ENCODE measurements at regions not wholly inside any gene's neighbourhood (a gene's known extent, or its start where the extent isn't known, plus 50 kb on each side); places are given as distances from the start of the nearest gene placed in this dataset.

DNA sequence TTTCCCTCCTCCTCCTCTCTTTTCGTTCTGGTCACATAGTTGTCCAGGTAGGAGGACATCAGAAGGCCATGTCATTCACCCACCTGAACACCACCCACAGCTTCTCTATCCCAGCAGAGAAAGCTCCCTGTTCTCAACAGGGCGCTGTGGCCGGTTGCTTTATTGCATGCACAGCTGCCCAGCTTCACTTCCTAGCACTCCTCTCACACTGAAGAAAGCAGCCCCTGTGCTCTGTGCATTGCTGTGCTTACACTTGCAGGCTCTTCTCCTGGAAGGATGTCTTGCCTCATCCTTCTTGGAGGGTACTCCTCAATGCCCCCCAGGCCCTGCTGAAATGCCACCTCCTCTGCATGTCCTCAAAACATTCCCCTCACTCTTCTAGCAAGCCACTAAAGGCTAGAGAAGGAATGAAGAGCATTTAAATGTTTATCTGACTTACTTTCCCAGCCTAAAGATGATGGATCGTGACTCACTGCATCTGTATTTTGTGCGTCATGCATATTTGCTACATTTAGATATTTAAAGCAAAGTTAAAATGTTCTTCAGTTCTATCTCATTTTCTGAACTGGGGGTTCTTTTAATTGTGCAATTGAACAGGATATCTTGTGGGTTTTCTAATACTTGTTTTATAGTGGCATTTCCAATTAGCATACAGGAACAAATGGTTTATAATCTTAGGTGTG, 186.4 kb upstream of the PUDP start:
- H3K4me3 ChIP-seq (ENCODE audit: insufficient read depth, low read length, poor library complexity, severe bottlenecking) = no peak overlapping the region
- H4K20me1 ChIP-seq (ENCODE audit: low read depth, low read length) = no peaks in the 10 kb centered on the region
- no peaks in the 10 kb centered on the region for H3K9me2 ChIP-seq (replicated peaks; ENCODE audit: insufficient read depth, low read length)
- peaks cover 7% of the 10 kb centered on the region; the same call in 1 of the 2 replicates for H3K36me3 ChIP-seq (ENCODE audit: low read length)
- no peaks in the 10 kb centered on the region for H3K27me3 ChIP-seq (ENCODE audit: low read length)
- no peak overlapping the region for H3K9ac ChIP-seq (ENCODE audit: low read length)
- no peak overlapping the region for H3K27ac ChIP-seq (ENCODE audit: low read depth, low read length)
- H2AFZ ChIP-seq (ENCODE audit: low read depth, low read length, severe bottlenecking) = no peak overlapping the region
- no peaks in the 10 kb centered on the region for H3K79me2 ChIP-seq (ENCODE audit: insufficient read depth, low read length)
- no peaks in the 10 kb centered on the region for H3F3A ChIP-seq (ENCODE audit: insufficient read depth)
- no peak overlapping the region for H3K4me2 ChIP-seq (ENCODE audit: low read depth, low read length, poor library complexity, severe bottlenecking)
- TF ChIP-seq EZH2phosphoT487 (conservative IDR thresholded peaks at IDR 0.05; ENCODE audit: low read length) = no peak
- TF ChIP-seq, protein P1, sequence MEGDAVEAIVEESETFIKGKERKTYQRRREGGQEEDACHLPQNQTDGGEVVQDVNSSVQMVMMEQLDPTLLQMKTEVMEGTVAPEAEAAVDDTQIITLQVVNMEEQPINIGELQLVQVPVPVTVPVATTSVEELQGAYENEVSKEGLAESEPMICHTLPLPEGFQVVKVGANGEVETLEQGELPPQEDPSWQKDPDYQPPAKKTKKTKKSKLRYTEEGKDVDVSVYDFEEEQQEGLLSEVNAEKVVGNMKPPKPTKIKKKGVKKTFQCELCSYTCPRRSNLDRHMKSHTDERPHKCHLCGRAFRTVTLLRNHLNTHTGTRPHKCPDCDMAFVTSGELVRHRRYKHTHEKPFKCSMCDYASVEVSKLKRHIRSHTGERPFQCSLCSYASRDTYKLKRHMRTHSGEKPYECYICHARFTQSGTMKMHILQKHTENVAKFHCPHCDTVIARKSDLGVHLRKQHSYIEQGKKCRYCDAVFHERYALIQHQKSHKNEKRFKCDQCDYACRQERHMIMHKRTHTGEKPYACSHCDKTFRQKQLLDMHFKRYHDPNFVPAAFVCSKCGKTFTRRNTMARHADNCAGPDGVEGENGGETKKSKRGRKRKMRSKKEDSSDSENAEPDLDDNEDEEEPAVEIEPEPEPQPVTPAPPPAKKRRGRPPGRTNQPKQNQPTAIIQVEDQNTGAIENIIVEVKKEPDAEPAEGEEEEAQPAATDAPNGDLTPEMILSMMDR (IDR thresholded peaks at IDR 0.05; ENCODE audit: insufficient read depth, low read length, poor library complexity, severe bottlenecking) = no peak
- H3K9me3 ChIP-seq (ENCODE audit: insufficient read depth, low read length) = no peaks in the 10 kb centered on the region

DNA sequence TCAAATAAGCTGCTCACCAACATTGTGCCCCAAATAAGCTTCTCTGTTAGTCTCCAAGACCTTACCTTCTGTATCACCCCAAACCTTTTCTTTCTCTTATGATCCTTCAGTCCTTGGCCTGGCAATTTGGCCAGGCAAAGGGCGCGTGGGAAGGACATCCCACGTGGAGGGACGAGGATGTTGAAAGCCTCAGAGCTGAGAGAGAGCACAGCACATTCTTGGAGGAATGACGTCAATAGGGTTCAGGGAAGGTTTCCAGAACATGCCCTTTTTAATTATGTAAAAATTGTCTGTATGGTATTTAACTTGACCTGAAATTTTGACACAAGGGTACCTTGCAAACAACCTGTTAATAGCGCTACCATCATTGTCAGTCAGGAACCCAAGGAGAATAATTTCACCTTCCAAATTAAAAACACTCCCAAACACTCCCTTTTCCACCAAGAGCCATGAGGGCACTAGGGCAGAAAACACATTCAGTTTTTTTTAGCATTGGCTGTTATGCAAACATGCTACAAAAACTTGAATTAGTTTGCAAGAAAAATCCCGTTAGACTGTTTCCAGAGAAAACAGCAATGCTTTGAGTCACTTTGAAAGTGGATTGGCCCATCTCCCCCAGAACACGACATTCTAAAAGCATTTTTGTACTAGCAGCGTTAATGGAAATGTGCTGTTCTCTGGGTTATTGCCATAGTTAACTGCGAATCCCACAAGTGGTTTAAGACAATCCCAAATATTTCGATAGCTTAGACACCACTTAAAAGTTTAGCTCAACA, 183.2 kb upstream of the PUDP start:
- no peak for TF ChIP-seq EZH2phosphoT487 (conservative IDR thresholded peaks at IDR 0.05; ENCODE audit: low read length)
- TF ChIP-seq, protein P1 (IDR thresholded peaks at IDR 0.05; ENCODE audit: insufficient read depth, low read length, poor library complexity, severe bottlenecking) = no peak
- H2AFZ ChIP-seq (ENCODE audit: low read depth, low read length, severe bottlenecking) = no peak overlapping the region
- no peaks in the 10 kb centered on the region; the same call in 1 of the 2 replicates for H3K36me3 ChIP-seq (ENCODE audit: low read length)
- no peak overlapping the region for H3K9ac ChIP-seq (ENCODE audit: low read length)
- H3K9me2 ChIP-seq (replicated peaks; ENCODE audit: insufficient read depth, low read length) = no peaks in the 10 kb centered on the region
- no peaks in the 10 kb centered on the region for H3K9me3 ChIP-seq (ENCODE audit: insufficient read depth, low read length)
- no peak overlapping the region for H3K27ac ChIP-seq (ENCODE audit: low read depth, low read length)
- no peaks in the 10 kb centered on the region for H3F3A ChIP-seq (ENCODE audit: insufficient read depth)
- H3K4me3 ChIP-seq (ENCODE audit: insufficient read depth, low read length, poor library complexity, severe bottlenecking) = no peak overlapping the region
- H3K27me3 ChIP-seq (ENCODE audit: low read length) = no peaks in the 10 kb centered on the region
- no peaks in the 10 kb centered on the region for H3K79me2 ChIP-seq (ENCODE audit: insufficient read depth, low read length)
- no peak overlapping the region for H3K4me2 ChIP-seq (ENCODE audit: low read depth, low read length, poor library complexity, severe bottlenecking)
- H4K20me1 ChIP-seq (ENCODE audit: low read depth, low read length) = no peaks in the 10 kb centered on the region

DNA sequence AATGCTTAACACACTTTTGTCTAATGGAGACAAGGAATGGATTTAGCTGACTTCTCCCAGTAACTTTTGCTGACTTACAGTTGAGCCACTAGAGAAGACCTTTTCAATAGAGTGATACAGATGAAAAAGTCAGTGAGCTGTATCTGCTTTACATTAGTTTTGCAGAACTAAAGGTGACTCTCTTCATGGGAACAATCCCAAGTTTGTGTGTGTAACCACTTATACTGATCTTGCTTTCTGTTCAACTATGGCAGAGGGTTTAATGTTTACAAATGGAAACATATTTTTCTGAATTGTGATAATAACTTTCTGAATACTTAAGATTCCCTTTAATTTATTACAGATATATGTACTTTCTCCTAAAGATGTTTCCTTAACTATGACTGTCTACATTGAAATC, 182.6 kb upstream of the PUDP start:
- no peak overlapping the region for H3K4me3 ChIP-seq (ENCODE audit: insufficient read depth, low read length, poor library complexity, severe bottlenecking)
- no peaks in the 10 kb centered on the region for H3K9me3 ChIP-seq (ENCODE audit: insufficient read depth, low read length)
- H3K4me2 ChIP-seq (ENCODE audit: low read depth, low read length, poor library complexity, severe bottlenecking) = no peak overlapping the region
- H3K9ac ChIP-seq (ENCODE audit: low read length) = no peak overlapping the region
- no peaks in the 10 kb centered on the region for H3K9me2 ChIP-seq (replicated peaks; ENCODE audit: insufficient read depth, low read length)
- no peaks in the 10 kb centered on the region; the same call in 1 of the 2 replicates for H3K36me3 ChIP-seq (ENCODE audit: low read length)
- H2AFZ ChIP-seq (ENCODE audit: low read depth, low read length, severe bottlenecking) = no peak overlapping the region
- no peaks in the 10 kb centered on the region for H4K20me1 ChIP-seq (ENCODE audit: low read depth, low read length)
- H3K79me2 ChIP-seq (ENCODE audit: insufficient read depth, low read length) = no peaks in the 10 kb centered on the region
- no peaks in the 10 kb centered on the region for H3K27me3 ChIP-seq (ENCODE audit: low read length)
- H3F3A ChIP-seq (ENCODE audit: insufficient read depth) = no peaks in the 10 kb centered on the region
- no peak overlapping the region for H3K27ac ChIP-seq (ENCODE audit: low read depth, low read length)
- TF ChIP-seq, protein P1 (IDR thresholded peaks at IDR 0.05; ENCODE audit: insufficient read depth, low read length, poor library complexity, severe bottlenecking) = no peak
- TF ChIP-seq EZH2phosphoT487 (conservative IDR thresholded peaks at IDR 0.05; ENCODE audit: low read length) = no peak

Data from SU-DHL-6 (cell line).